Ectodermal cell (in vitro differentiated cells): ENCODE measurements at regions not wholly inside any gene's neighbourhood (a gene's known extent, or its start where the extent isn't known, plus 50 kb on each side); places are given as distances from the start of the nearest gene placed in this dataset.
"Not testable (repeated sequence)": the region's sequence is repeated elsewhere in the genome, so short reads cannot be mapped to it uniquely, and the experiment has no call there.

ENCODE experiments used
- H3K27ac ChIP-seq: 2 replicates; pipeline ENCODE4 v1.7.0; 2013; ENCODE audit warnings: mild to moderate bottlenecking, low read depth, low read length; ENCODE audit not compliant: insufficient read depth, poor library complexity, severe bottlenecking
- H3K27me3 ChIP-seq: 2 replicates; pipeline ENCODE4 v1.7.0; 2013; ENCODE audit warnings: mild to moderate bottlenecking, low read length; ENCODE audit not compliant: insufficient read depth, control insufficient read depth, poor library complexity, severe bottlenecking
- H3K36me3 ChIP-seq: one replicate; pipeline ENCODE4 v1.7.0; 2013; ENCODE audit warnings: low read length; ENCODE audit not compliant: control insufficient read depth, insufficient read depth
- H3K4me1 ChIP-seq: one replicate; pipeline ENCODE4 v1.7.0; 2013; ENCODE audit warnings: low read length; ENCODE audit not compliant: control insufficient read depth, insufficient read depth
- H3K4me3 ChIP-seq: 2 replicates; pipeline ENCODE4 v1.7.0; 2013; ENCODE audit warnings: low read depth, low read length, control low read depth; ENCODE audit not compliant: insufficient read depth
- H3K9me3 ChIP-seq: 2 replicates; pipeline ENCODE4 v1.7.0; 2013; ENCODE audit warnings: mild to moderate bottlenecking, low read length, moderate library complexity; ENCODE audit not compliant: control insufficient read depth
- WGBS, 2 experiments: methylation state at CpG; one replicate each; pipeline ENCODE4 v1.1.7; 2013; ENCODE audit warnings: missing lambda C conversion rate in 2 of 2; 5-methylcytosine and 5-hydroxymethylcytosine counted together

GRCh38 chr6:155847711-155848110 is 392.1 kb upstream of the NOX3 start:
- H3K27ac ChIP-seq = no peak overlapping the region
- H3K4me3 ChIP-seq = no peak overlapping the region
- H3K36me3 ChIP-seq = no peaks in the 10 kb centered on the region
- H3K9me3 ChIP-seq = no peaks in the 10 kb centered on the region
- no peaks in the 10 kb centered on the region for H3K4me1 ChIP-seq
- H3K27me3 ChIP-seq = no peaks in the 10 kb centered on the region
- 90 to 94% methylated on average over 4 to 5 of the region's 5 CpGs for WGBS, 2 experiments

- no peaks in the 10 kb centered on the region for H3K4me1 ChIP-seq
- H3K27me3 ChIP-seq = no peaks in the 10 kb centered on the region
- no peak overlapping the region for H3K4me3 ChIP-seq
- no peaks in the 10 kb centered on the region for H3K36me3 ChIP-seq
- no peak overlapping the region for H3K27ac ChIP-seq
- WGBS, 2 experiments = 91 to 100% methylated on average over 2 to 4 of the region's 4 CpGs
- no peaks in the 10 kb centered on the region for H3K9me3 ChIP-seq
Measured at GRCh38 chr6:155837474-155837873, 381.8 kb upstream of the NOX3 start.

- 84 to 89% methylated on average over 4 of the region's 4 CpGs for WGBS, 2 experiments
- no peak overlapping the region for H3K27ac ChIP-seq
- no peaks in the 10 kb centered on the region for H3K27me3 ChIP-seq
- no peak overlapping the region for H3K4me3 ChIP-seq
- no peaks in the 10 kb centered on the region for H3K4me1 ChIP-seq
- no peaks in the 10 kb centered on the region for H3K36me3 ChIP-seq
- H3K9me3 ChIP-seq = no peaks in the 10 kb centered on the region
Measured at GRCh38 chr6:155832596-155832995, 377.0 kb upstream of the NOX3 start.

- no peaks in the 10 kb centered on the region for H3K36me3 ChIP-seq
- no peaks in the 10 kb centered on the region for H3K9me3 ChIP-seq
- H3K27ac ChIP-seq = no peak overlapping the region
- H3K4me1 ChIP-seq = no peaks in the 10 kb centered on the region
- WGBS, 2 experiments = 87 to 95% methylated on average over 5 of the region's 5 CpGs
- H3K27me3 ChIP-seq = no peaks in the 10 kb centered on the region
- no peak overlapping the region for H3K4me3 ChIP-seq
Measured at GRCh38 chr6:155830531-155830930, 374.9 kb upstream of the NOX3 start.

- H3K27me3 ChIP-seq = no peaks in the 10 kb centered on the region
- WGBS, 2 experiments = 92 to 96% methylated on average over 2 of the region's 2 CpGs
- H3K27ac ChIP-seq = no peak overlapping the region
- no peaks in the 10 kb centered on the region for H3K36me3 ChIP-seq
- H3K4me3 ChIP-seq = no peak overlapping the region
- no peaks in the 10 kb centered on the region for H3K4me1 ChIP-seq
- no peaks in the 10 kb centered on the region for H3K9me3 ChIP-seq
Measured at GRCh38 chr6:155829646-155830045, 374.0 kb upstream of the NOX3 start.

- 82 to 100% methylated on average over 1 of the region's 3 CpGs for WGBS, 2 experiments
- Histone ChIP-seq H3K36me3 (no peaks in the 10 kb centered on the region), H3K4me1 (no peaks in the 10 kb centered on the region), H3K27ac (no peak overlapping the region), H3K4me3 (no peak overlapping the region), H3K27me3 (no peaks in the 10 kb centered on the region), H3K9me3 (no peaks in the 10 kb centered on the region)
Measured at GRCh38 chr6:155828989-155829388, 373.4 kb upstream of the NOX3 start.

- Histone ChIP-seq H3K4me3 (no peak overlapping the region), H3K27me3 (no peaks in the 10 kb centered on the region), H3K36me3 (no peaks in the 10 kb centered on the region), H3K4me1 (no peaks in the 10 kb centered on the region), H3K27ac (no peak overlapping the region), H3K9me3 (no peaks in the 10 kb centered on the region)
- 87 to 89% methylated on average over 7 of the region's 7 CpGs for WGBS, 2 experiments
Measured at GRCh38 chr6:155818698-155819097, 363.1 kb upstream of the NOX3 start.

GRCh38 chr6:155813548-155813947 is 357.9 kb upstream of the NOX3 start:
- WGBS, 2 experiments = 92% methylated on average over 4 to 5 of the region's 5 CpGs
- no peaks in the 10 kb centered on the region for H3K27me3 ChIP-seq
- H3K36me3 ChIP-seq = no peaks in the 10 kb centered on the region
- no peak overlapping the region for H3K27ac ChIP-seq
- H3K4me1 ChIP-seq = no peaks in the 10 kb centered on the region
- no peaks in the 10 kb centered on the region for H3K9me3 ChIP-seq
- H3K4me3 ChIP-seq = no peak overlapping the region

GRCh38 chr6:155807243-155807642 is 351.6 kb upstream of the NOX3 start:
- Histone ChIP-seq H3K36me3 (no peaks in the 10 kb centered on the region), H3K4me3 (no peak overlapping the region), H3K9me3 (peaks cover 3% of the 10 kb centered on the region), H3K4me1 (no peaks in the 10 kb centered on the region), H3K27me3 (no peaks in the 10 kb centered on the region), H3K27ac (no peak overlapping the region)
- 93 to 97% methylated on average over 4 to 5 of the region's 6 CpGs for WGBS, 2 experiments

GRCh38 chr6:155801046-155801445 is 345.4 kb upstream of the NOX3 start:
- Histone ChIP-seq H3K9me3 (peaks cover 3% of the 10 kb centered on the region), H3K36me3 (no peaks in the 10 kb centered on the region), H3K4me3 (no peak overlapping the region), H3K4me1 (no peaks in the 10 kb centered on the region), H3K27me3 (no peaks in the 10 kb centered on the region), H3K27ac (no peak overlapping the region)
- WGBS, 2 experiments = no CpG with 5 or more reads among the region's 1 CpG

GRCh38 chr6:155798876-155799275 is 343.2 kb upstream of the NOX3 start:
- 88 to 91% methylated on average over 3 of the region's 3 CpGs for WGBS, 2 experiments

More at GRCh38 chr6:155798876-155799275, 343.2 kb upstream of the NOX3 start:
- not testable (repeated sequence) for H3K4me1 ChIP-seq, H3K27me3 ChIP-seq, H3K27ac ChIP-seq, H3K9me3 ChIP-seq, H3K36me3 ChIP-seq, H3K4me3 ChIP-seq
